ENCODE measurements at regions not wholly inside any gene's neighbourhood (a gene's known extent, or its start where the extent isn't known, plus 50 kb on each side); places are given as distances from the start of the nearest gene placed in this dataset.

GRCh38 chr18:11237484-11237883 lies 88.1 kb upstream of the PIEZO2 start:
- TF ChIP-seq SP1 (IDR thresholded peaks at IDR 0.05; ENCODE audit: low read depth): no peak
- TF ChIP-seq CTCF (IDR thresholded peaks at IDR 0.05 in 2 of 3, conservative IDR thresholded peaks at IDR 0.05 in 1 of 3; ENCODE audit: borderline replicate concordance in 1 of 3, insufficient read depth in 1 of 3, low read depth in 2 of 3, low read length in 2 of 3): no peak
- TF ChIP-seq REST (IDR thresholded peaks at IDR 0.05; ENCODE audit: low read depth): no peak
- no peak for TF ChIP-seq ZNF274 (IDR thresholded peaks at IDR 0.05; ENCODE audit: low read depth, low read length)
- no peak for TF ChIP-seq POLR2A (IDR thresholded peaks at IDR 0.05; ENCODE audit: borderline replicate concordance, extremely low read depth, insufficient read depth, insufficient read length)
- no peak for TF ChIP-seq MAX (IDR thresholded peaks at IDR 0.05)

All from HCT116 (cell line).